ENCODE measurements at regions not wholly inside any gene's neighbourhood (a gene's known extent, or its start where the extent isn't known, plus 50 kb on each side); places are given as distances from the start of the nearest gene placed in this dataset.

DNA sequence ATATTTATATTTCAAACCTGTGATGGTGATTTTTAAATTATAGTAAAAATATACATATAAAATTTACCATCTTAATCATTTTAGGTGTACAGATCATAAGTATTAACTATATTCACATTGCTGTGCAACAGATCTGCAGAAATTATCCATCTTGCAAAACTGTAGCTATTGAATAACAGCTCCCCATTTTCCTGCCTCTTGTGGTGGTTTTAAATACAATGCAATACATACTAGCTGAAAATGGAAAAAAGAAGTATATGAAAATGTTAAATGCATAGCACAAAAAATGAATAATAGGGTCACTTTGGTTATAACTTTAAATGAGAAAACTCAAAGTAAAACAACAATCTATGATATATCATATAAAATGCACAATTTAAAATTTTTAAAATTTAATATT is 130.9 kb upstream of the VPREB1 start:
- intact Hi-C loops (cut with DNase I; ENCODE audit: low total_unique reads) = no loop called here
- TF ChIP-seq, protein P1, sequence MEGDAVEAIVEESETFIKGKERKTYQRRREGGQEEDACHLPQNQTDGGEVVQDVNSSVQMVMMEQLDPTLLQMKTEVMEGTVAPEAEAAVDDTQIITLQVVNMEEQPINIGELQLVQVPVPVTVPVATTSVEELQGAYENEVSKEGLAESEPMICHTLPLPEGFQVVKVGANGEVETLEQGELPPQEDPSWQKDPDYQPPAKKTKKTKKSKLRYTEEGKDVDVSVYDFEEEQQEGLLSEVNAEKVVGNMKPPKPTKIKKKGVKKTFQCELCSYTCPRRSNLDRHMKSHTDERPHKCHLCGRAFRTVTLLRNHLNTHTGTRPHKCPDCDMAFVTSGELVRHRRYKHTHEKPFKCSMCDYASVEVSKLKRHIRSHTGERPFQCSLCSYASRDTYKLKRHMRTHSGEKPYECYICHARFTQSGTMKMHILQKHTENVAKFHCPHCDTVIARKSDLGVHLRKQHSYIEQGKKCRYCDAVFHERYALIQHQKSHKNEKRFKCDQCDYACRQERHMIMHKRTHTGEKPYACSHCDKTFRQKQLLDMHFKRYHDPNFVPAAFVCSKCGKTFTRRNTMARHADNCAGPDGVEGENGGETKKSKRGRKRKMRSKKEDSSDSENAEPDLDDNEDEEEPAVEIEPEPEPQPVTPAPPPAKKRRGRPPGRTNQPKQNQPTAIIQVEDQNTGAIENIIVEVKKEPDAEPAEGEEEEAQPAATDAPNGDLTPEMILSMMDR (IDR thresholded peaks at IDR 0.05) = no peak
- no peak for TF ChIP-seq POLR2A (IDR thresholded peaks at IDR 0.05)
- DNase-seq (ENCODE audit: low spot score in 2 of 2) = no peak
- H3K4me3 ChIP-seq (ENCODE audit: low read depth, poor library complexity, severe bottlenecking) = no peak overlapping the region

DNA sequence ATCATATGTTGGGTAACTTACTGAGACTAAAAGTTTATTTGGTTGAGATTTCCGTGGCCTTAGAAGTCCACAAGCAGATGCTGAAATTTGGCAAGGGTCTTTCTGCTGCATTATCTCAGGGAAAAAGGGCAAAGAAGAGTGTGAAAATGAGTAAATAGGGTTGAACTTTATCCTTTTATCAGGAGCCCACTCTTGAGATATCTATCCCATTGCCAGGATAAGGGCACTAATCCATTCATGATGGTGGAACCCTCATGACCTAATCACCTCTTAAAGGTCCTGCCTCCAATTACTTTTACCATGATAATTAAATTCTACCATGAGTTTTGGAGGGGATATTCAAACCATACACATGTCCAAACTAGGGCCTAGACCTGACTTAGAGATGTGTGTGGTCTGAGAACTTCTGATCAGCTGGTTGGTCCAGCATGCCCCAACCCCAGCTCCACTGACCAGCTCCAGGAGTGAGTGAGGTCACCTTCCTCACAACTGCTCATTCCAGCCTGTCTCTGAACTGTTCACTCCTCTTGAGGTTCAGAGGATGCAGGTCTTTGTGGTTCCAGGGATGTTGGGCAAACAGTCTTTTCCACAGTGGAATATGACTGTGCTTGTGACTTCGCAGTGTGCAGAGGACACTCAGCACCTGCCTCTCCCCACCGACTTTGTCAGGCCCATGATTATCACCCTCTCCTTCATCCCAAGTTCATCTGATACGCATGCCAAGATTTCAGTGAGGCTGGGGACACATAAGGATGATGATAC is 130.1 kb upstream of the TOP3B start:
- TF ChIP-seq, protein P1 (IDR thresholded peaks at IDR 0.05) = no peak
- TF ChIP-seq POLR2A (IDR thresholded peaks at IDR 0.05) = no peak
- intact Hi-C loops (cut with DNase I; ENCODE audit: low total_unique reads) = no loop called here
- 83 to 93% methylated on average over 4 of the region's 4 CpGs for WGBS, 2 donors
- DNase-seq (ENCODE audit: low spot score in 2 of 2) = no peak
- no peak overlapping the region for H3K4me3 ChIP-seq (ENCODE audit: low read depth, poor library complexity, severe bottlenecking)

DNA sequence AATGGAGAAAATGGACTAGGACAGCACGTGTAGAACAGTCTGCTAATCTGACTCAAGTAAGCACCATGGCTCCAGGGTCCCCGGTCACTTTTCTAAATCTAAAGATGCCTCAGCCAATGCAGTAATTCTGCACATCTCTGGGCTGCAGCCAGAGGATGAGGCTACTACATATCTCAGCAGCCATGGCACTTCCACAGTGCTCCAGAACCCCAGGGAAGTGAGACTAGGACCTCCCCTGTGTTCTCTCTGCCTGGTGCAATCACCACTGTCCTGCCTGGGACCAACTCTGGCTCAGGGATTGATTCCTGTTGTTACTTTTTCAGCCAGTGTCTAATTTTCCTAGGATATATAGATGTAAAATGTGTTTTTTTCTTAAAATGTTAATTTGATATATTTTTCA is 129.4 kb upstream of the TOP3B start:
- TF ChIP-seq POLR2A (IDR thresholded peaks at IDR 0.05) = no peak
- DNase-seq (ENCODE audit: low spot score in 2 of 2) = no peak
- H3K4me3 ChIP-seq (ENCODE audit: low read depth, poor library complexity, severe bottlenecking) = no peak overlapping the region
- intact Hi-C loops (cut with DNase I; ENCODE audit: low total_unique reads) = no loop called here
- 83 to 84% methylated on average over 2 of the region's 2 CpGs for WGBS, 2 donors

DNA sequence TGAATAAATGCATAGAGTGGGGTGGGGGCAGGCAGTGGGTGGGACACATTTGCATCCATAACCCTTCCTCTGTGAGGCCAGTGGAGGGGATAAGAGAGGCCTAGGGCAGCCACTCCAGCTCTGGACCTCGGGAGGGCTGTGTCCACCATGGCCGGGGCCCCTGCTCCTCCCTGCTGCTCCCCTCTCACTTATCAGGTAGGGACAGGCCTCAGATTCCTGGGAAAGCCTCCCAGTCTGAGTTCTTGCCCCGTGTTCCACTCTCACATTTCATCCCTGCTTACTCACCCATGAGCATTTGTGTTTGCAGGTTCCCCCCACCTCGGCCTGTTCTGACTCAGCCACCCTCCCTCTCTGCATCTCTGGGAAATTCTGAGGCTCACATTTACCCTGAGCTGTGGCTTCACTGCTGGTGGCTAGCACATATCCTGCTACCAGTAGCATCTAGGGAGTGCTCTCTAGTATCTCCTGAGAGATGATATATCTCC is 128.7 kb upstream of the TOP3B start:
- no peak for TF ChIP-seq POLR2A (IDR thresholded peaks at IDR 0.05)
- TF ChIP-seq, protein P1 (IDR thresholded peaks at IDR 0.05) = no peak
- intact Hi-C loops (cut with DNase I; ENCODE audit: low total_unique reads) = no loop called here
- no peak for DNase-seq (ENCODE audit: low spot score in 2 of 2)

DNA sequence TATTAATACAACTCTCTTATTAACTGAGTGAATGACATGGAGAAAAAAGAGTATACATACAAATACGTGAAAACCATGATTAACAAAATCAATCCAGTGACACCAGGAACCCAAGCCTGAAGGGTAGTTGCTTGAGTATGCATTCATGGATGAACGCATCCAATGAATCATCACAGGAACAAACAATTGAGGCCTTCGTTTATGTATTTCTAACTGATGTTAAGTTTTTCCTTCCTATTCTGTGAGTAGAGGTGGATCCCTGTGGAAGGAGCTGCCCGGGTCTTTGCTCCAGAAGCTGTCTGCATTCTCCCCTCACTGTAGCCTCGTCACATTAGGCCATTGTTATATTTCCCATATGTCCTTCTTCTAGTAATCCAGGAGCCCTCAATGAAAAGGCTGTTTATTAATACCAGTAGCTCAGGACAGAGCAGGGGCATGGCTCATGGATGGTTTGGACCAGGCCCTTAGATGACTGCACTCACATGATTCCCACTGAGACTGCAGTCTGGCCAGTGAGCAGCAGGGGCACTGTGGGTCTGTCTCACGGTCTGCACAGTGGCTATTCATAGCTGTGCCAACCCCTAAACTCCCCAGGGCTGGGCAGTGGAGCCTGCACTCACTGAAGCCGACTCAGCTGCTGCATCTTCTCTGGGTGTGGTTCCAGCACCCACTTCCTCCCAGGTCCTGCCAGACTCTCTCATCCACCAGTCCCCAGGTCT is 128.1 kb upstream of the TOP3B start:
- DNase-seq (ENCODE audit: low spot score in 2 of 2) = no peak
- intact Hi-C loops (cut with DNase I; ENCODE audit: low total_unique reads) = no loop called here
- H3K4me3 ChIP-seq (ENCODE audit: low read depth, poor library complexity, severe bottlenecking) = no peak overlapping the region
- WGBS, 2 donors = 54 to 55% methylated on average over 7 of the region's 7 CpGs
- TF ChIP-seq, protein P1 (IDR thresholded peaks at IDR 0.05) = no peak

More for the DNA sequence above, 128.7 kb upstream of the TOP3B start:
- 29% methylated on average over 4 of the region's 4 CpGs for WGBS, 2 donors
- no peak overlapping the region for H3K4me3 ChIP-seq (ENCODE audit: low read depth, poor library complexity, severe bottlenecking)

DNA sequence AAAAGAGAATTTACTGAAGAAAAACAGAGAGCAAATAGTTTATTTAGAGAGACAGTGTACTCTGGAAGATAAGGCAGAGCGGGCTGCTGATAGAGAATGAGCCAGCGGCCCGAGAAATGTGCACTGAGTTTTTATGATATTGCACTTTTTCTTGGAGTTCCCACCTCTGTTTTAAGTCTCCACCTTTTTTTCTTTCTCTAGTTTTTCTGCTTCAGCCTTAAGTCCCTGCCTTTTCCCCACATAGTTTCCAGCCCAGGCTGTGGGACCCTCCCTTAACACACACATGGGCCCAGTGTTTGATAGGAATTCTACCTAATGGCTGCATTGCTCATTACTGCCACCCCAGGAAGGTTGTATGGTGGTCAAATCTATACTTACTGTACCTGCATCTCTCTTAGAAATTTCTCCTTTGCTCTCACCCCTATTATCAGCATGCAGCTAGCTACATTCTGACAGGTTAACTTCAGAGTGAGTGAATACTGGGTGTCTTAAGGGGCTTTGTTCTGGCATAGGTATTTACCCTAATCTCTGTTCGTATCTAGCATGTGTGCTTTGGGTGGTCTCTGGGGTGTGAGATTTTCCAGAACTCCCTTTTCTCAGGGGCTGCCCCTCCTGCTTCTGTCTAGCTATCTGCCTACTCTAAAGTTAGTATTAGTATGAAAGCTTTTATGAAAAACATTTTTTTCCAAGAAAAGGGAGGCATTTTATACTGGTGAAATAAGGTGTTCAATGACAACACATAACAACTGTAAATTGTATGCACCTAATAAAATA is 127.3 kb upstream of the TOP3B start:
- TF ChIP-seq, protein P1 (IDR thresholded peaks at IDR 0.05) = no peak
- no peak for TF ChIP-seq POLR2A (IDR thresholded peaks at IDR 0.05)
- WGBS, 2 donors = 91 to 95% methylated on average over 4 of the region's 4 CpGs
- no peak for DNase-seq (ENCODE audit: low spot score in 2 of 2)
- H3K4me3 ChIP-seq (ENCODE audit: low read depth, poor library complexity, severe bottlenecking) = no peak overlapping the region
- intact Hi-C loops (cut with DNase I; ENCODE audit: low total_unique reads) = no loop called here

Measured in lower leg skin (tissue), 4 donors.